Neuronal stem cell (in vitro differentiated cells): ENCODE measurements at regions not wholly inside any gene's neighbourhood (a gene's known extent, or its start where the extent isn't known, plus 50 kb on each side); places are given as distances from the start of the nearest gene placed in this dataset.

Experiments used
- DNase-seq: peaks from one replicate; pipeline ENCODE4 v3.0.0-alpha.2; 2013; ENCODE audit warnings: low spot score
- H2AFZ ChIP-seq: one replicate; pipeline ENCODE4 v1.6.1; 2013; ENCODE audit warnings: mild to moderate bottlenecking, low read length, inconsistent platforms
- H2AK5ac ChIP-seq: 2 replicates; pipeline ENCODE4 v1.6.1; 2013; ENCODE audit warnings: low read depth, mild to moderate bottlenecking, inconsistent platforms, low read length, moderate library complexity, mixed read lengths
- H2BK120ac ChIP-seq: 2 replicates; pipeline ENCODE4 v1.6.1; 2013; ENCODE audit warnings: low read depth, mild to moderate bottlenecking, inconsistent platforms, low read length, moderate library complexity, mixed read lengths
- H2BK12ac ChIP-seq: one replicate; pipeline ENCODE4 v1.6.1; 2013; ENCODE audit warnings: low read length, inconsistent platforms
- H2BK15ac ChIP-seq: 2 replicates; pipeline ENCODE4 v1.6.1; 2013; ENCODE audit warnings: mild to moderate bottlenecking, low read length, inconsistent platforms, mixed read lengths
- H2BK5ac ChIP-seq: one replicate; pipeline ENCODE4 v1.6.1; 2013; ENCODE audit warnings: inconsistent platforms, mild to moderate bottlenecking, low read length, moderate library complexity
- H3K14ac ChIP-seq: one replicate; pipeline ENCODE4 v1.6.1; 2013; ENCODE audit warnings: low read length, inconsistent platforms
- H3K18ac ChIP-seq: 2 replicates; pipeline ENCODE4 v1.6.1; 2013; ENCODE audit warnings: low read length, inconsistent platforms
- H3K23ac ChIP-seq: 2 replicates; pipeline ENCODE4 v1.6.1; 2013; ENCODE audit warnings: low read depth, mild to moderate bottlenecking, mixed read lengths, low read length, inconsistent platforms; ENCODE audit not compliant: poor library complexity
- H3K27ac ChIP-seq: replicated peaks from 3 replicates; pipeline ENCODE4 v1.5.1; 2013; ENCODE audit warnings: low read length, inconsistent platforms
- H3K27me3 ChIP-seq, 3 experiments: 2 replicates each; pipeline ENCODE4 v1.6.1; 2013; ENCODE audit warnings: low read length in 3 of 3, mild to moderate bottlenecking in 2 of 3, inconsistent platforms in 1 of 3, low read depth in 1 of 3, mixed read lengths in 1 of 3, moderate library complexity in 1 of 3; ENCODE audit not compliant: control insufficient read depth in 3 of 3, insufficient read depth in 3 of 3
- H3K36me3 ChIP-seq, 2 donors: replicated peaks in 1 of 2; 2 replicates each; pipeline ENCODE4 v1.6.1; 2013; ENCODE audit warnings: low read length in 2 of 2; ENCODE audit not compliant: control insufficient read depth in 2 of 2, insufficient read depth in 2 of 2
- H3K4ac ChIP-seq: 2 replicates; pipeline ENCODE4 v1.6.1; 2013; ENCODE audit warnings: inconsistent platforms, mild to moderate bottlenecking, low read length, moderate library complexity
- H3K4me1 ChIP-seq, 2 donors: 1 replicate in 1 of 2; 2 replicates in 1 of 2; pipeline ENCODE4 v1.6.1; 2013; ENCODE audit warnings: low read length in 2 of 2, low read depth in 1 of 2; ENCODE audit not compliant: control insufficient read depth in 2 of 2, insufficient read depth in 1 of 2
- H3K4me2 ChIP-seq: one replicate; pipeline ENCODE4 v1.6.1; 2013; ENCODE audit warnings: mild to moderate bottlenecking, low read length, inconsistent platforms; ENCODE audit not compliant: insufficient read depth, poor library complexity, severe bottlenecking
- H3K4me3 ChIP-seq, 2 donors: 2 replicates each; pipeline ENCODE4 v1.5.1; 2013; ENCODE audit warnings: low read length in 2 of 2, mild to moderate bottlenecking in 2 of 2, inconsistent platforms in 1 of 2, moderate library complexity in 1 of 2
- H3K79me1 ChIP-seq: one replicate; pipeline ENCODE4 v1.6.1; 2013; ENCODE audit warnings: low read depth, mild to moderate bottlenecking, inconsistent platforms, low read length, moderate library complexity
- H3K9ac ChIP-seq: one replicate; pipeline ENCODE4 v1.6.1; 2013; ENCODE audit warnings: mild to moderate bottlenecking, low read depth, low read length, inconsistent platforms; ENCODE audit not compliant: poor library complexity
- H3K9me3 ChIP-seq, 2 donors: replicated peaks in 1 of 2; 2 replicates each; pipeline versions ENCODE3 to v1.6.1; 2013; ENCODE audit warnings: low read length in 2 of 2, mild to moderate bottlenecking in 2 of 2, inconsistent platforms in 1 of 2, low read depth in 1 of 2, mixed read lengths in 1 of 2, moderate library complexity in 1 of 2; ENCODE audit not compliant: control insufficient read depth in 2 of 2, insufficient read depth in 1 of 2
- H4K8ac ChIP-seq: one replicate; pipeline ENCODE4 v1.6.1; 2013; ENCODE audit warnings: low read depth, mild to moderate bottlenecking, inconsistent platforms, low read length, moderate library complexity
- H4K91ac ChIP-seq: one replicate; pipeline ENCODE4 v1.6.1; 2013; ENCODE audit warnings: low read length, low read depth, mild to moderate bottlenecking, inconsistent platforms; ENCODE audit not compliant: poor library complexity
- WGBS, 2 donors: extraction: QIAGEN DNeasy Blood & Tissue Kit; methylation state at CpG; one replicate each; pipeline ENCODE4 v1.1.7; 2013; ENCODE audit warnings: missing lambda C conversion rate in 2 of 2, mixed read lengths in 1 of 2; ENCODE audit not compliant: insufficient read length in 2 of 2, insufficient replicate concordance in 1 of 2; ENCODE audit errors: extremely low coverage in 2 of 2; 5-methylcytosine and 5-hydroxymethylcytosine counted together

DNA sequence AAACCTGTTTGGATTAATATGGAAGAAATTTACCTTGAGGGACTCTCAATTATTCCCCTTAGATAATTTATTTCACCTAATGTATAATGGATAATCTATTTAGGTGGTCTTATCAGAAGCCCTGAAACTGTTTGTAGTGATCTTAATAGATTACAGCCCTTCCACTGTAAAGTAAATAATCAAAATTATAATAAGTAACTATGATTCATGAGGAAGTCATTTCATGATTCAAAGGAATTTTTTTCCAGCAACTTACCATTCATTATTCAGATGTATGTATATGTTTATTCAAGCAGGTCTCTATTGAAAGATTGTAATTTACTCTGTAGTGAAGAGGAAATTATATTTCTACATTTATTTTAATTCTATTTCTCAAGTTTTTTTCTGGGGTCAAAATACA, 250.6 kb upstream of the ROBO1 start:
- no peak overlapping the region for H3K9ac ChIP-seq
- H3K9me3 ChIP-seq = no peaks in the 10 kb centered on the region
- no peak overlapping the region for H3K18ac ChIP-seq
- H2BK12ac ChIP-seq = no peak overlapping the region
- H3K27me3 ChIP-seq = no peaks in the 10 kb centered on the region
- H4K91ac ChIP-seq = no peak overlapping the region
- H4K8ac ChIP-seq = no peak overlapping the region
- no peak overlapping the region for H3K27ac ChIP-seq
- no peak overlapping the region for H3K14ac ChIP-seq
- no peak overlapping the region for H2BK120ac ChIP-seq
- H3K4me1 ChIP-seq = no peaks in the 10 kb centered on the region
- DNase-seq = no peak
- H2AK5ac ChIP-seq = no peak overlapping the region
- no peak overlapping the region for H2BK5ac ChIP-seq
- H3K36me3 ChIP-seq = no peaks in the 10 kb centered on the region
- no peak overlapping the region for H3K4ac ChIP-seq
- H3K4me3 ChIP-seq = no peak overlapping the region
- H2AFZ ChIP-seq = no peak overlapping the region
- no peaks in the 10 kb centered on the region for H3K79me1 ChIP-seq
- H3K4me2 ChIP-seq = no peak overlapping the region
- H2BK15ac ChIP-seq = no peak overlapping the region
- H3K23ac ChIP-seq = no peak overlapping the region

DNA sequence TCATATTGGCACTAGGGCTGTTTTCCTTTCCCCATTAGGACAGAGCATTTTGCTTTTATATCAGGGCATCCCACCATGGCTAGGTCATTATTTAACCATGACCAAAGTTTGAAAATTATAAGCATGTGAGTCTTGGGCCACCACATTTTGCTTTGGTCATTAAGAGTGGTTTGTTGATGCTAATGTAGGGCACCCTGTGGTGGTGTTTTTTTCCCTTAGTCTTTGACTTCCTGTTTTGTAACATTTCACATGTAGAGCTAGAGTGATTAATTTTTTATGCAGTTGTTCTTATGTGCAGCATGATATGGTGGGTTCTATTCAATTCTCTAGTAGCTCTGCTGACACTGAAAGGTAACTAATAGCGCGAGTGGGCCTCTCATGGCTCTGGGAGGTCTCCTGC, 249.6 kb upstream of the ROBO1 start:
- H3K9me3 ChIP-seq = no peaks in the 10 kb centered on the region
- no peaks in the 10 kb centered on the region for H3K79me1 ChIP-seq
- H4K8ac ChIP-seq = no peak overlapping the region
- no peak overlapping the region for H2AK5ac ChIP-seq
- H3K4me3 ChIP-seq = no peak overlapping the region
- H2BK5ac ChIP-seq = no peak overlapping the region
- no peaks in the 10 kb centered on the region for H3K27me3 ChIP-seq
- H3K36me3 ChIP-seq = no peaks in the 10 kb centered on the region
- no peak overlapping the region for H3K18ac ChIP-seq
- H4K91ac ChIP-seq = no peak overlapping the region
- H3K14ac ChIP-seq = no peak overlapping the region
- H2BK15ac ChIP-seq = no peak overlapping the region
- no peak overlapping the region for H3K23ac ChIP-seq
- DNase-seq = no peak
- H3K27ac ChIP-seq = no peak overlapping the region
- no peak overlapping the region for H3K9ac ChIP-seq
- no CpG with 5 or more reads among the region's 2 CpGs for WGBS, 2 donors
- no peak overlapping the region for H2BK12ac ChIP-seq
- H3K4me2 ChIP-seq = no peak overlapping the region
- no peaks in the 10 kb centered on the region for H3K4me1 ChIP-seq
- no peak overlapping the region for H3K4ac ChIP-seq
- no peak overlapping the region for H2BK120ac ChIP-seq
- H2AFZ ChIP-seq = no peak overlapping the region

DNA sequence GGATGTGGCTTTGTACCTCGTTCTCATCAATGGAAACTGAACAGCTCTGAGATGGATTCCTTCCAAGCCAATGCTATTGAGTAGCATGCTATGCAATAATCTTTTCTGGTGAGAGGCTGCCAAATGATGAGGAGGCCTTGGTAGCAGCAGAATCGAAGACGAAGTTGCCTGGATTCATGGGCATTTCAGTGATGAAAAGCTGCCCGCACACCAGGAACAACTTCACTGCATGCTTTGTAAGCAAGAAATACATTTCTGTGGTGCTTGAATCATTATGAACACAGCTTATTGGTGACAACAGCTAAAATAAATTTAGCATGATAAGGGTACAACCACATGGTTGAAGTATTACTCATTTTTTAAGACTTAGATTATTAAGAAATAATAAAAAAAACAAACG, 246.8 kb upstream of the ROBO1 start:
- H3K9me3 ChIP-seq = no peaks in the 10 kb centered on the region
- no peak overlapping the region for H2BK12ac ChIP-seq
- H2BK15ac ChIP-seq = no peak overlapping the region
- no peak overlapping the region for H3K27ac ChIP-seq
- no peaks in the 10 kb centered on the region for H3K4me1 ChIP-seq
- H3K4me3 ChIP-seq = no peak overlapping the region
- no peak overlapping the region for H2BK120ac ChIP-seq
- no peak overlapping the region for H3K23ac ChIP-seq
- H2AK5ac ChIP-seq = no peak overlapping the region
- no peak for DNase-seq
- no peaks in the 10 kb centered on the region for H3K36me3 ChIP-seq
- no peak overlapping the region for H3K14ac ChIP-seq
- no peak overlapping the region for H2AFZ ChIP-seq
- H3K4ac ChIP-seq = no peak overlapping the region
- H4K91ac ChIP-seq = no peak overlapping the region
- WGBS, 2 donors = no CpG with 5 or more reads among the region's 5 CpGs
- no peak overlapping the region for H4K8ac ChIP-seq
- H3K9ac ChIP-seq = no peak overlapping the region
- no peak overlapping the region for H2BK5ac ChIP-seq
- no peak overlapping the region for H3K18ac ChIP-seq
- H3K79me1 ChIP-seq = no peaks in the 10 kb centered on the region
- H3K27me3 ChIP-seq = no peaks in the 10 kb centered on the region
- no peak overlapping the region for H3K4me2 ChIP-seq

DNA sequence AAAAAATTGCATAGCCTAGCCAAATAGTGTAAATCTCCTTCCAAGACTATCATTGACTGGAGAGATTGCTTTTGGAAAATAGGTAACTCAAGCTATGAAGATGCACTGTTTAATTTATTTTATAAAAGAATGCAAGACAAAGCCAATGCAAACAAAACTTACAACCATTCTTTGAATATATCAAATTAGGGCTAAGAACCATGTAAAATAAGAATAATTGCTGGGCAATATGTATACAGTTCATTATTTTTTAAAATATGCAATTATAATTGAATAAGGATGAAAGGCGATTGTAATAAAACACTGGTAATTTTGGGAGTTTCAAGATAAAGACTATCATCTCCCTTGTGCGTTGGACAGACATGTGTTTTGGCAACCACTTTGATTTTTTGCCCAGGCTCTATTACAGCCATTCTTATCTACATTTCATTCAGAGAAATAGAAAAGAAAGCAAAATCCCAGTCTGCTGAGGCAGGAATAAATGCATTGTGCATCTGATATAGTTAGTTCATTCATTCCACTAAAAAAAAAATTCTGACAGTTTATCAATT, 242.3 kb upstream of the ROBO1 start:
- no peak overlapping the region for H3K27ac ChIP-seq
- no peak overlapping the region for H2BK15ac ChIP-seq
- H3K4me3 ChIP-seq = no peak overlapping the region
- H2AFZ ChIP-seq = no peak overlapping the region
- WGBS, 2 donors = no CpG with 5 or more reads among the region's 2 CpGs
- H3K27me3 ChIP-seq = no peaks in the 10 kb centered on the region
- no peak for DNase-seq
- no peaks in the 10 kb centered on the region for H3K9me3 ChIP-seq
- H3K18ac ChIP-seq = no peak overlapping the region
- no peak overlapping the region for H2BK5ac ChIP-seq
- no peaks in the 10 kb centered on the region for H3K4me1 ChIP-seq
- no peak overlapping the region for H3K4me2 ChIP-seq
- H3K4ac ChIP-seq = no peak overlapping the region
- H2AK5ac ChIP-seq = no peak overlapping the region
- H3K9ac ChIP-seq = no peak overlapping the region
- H4K91ac ChIP-seq = no peak overlapping the region
- H3K14ac ChIP-seq = no peak overlapping the region
- H2BK120ac ChIP-seq = no peak overlapping the region
- no peak overlapping the region for H2BK12ac ChIP-seq
- no peaks in the 10 kb centered on the region for H3K36me3 ChIP-seq
- H3K23ac ChIP-seq = no peak overlapping the region
- H4K8ac ChIP-seq = no peak overlapping the region
- H3K79me1 ChIP-seq = no peaks in the 10 kb centered on the region
